Breast epithelium (tissue), 3 donors: ENCODE measurements at regions not wholly inside any gene's neighbourhood (a gene's known extent, or its start where the extent isn't known, plus 50 kb on each side); places are given as distances from the start of the nearest gene placed in this dataset.
"Not testable (repeated sequence)": the region's sequence is repeated elsewhere in the genome, so short reads cannot be mapped to it uniquely, and the experiment has no call there.

Source experiments
- POLR2AphosphoS5 ChIP-seq, 3 donors: sonication (generic); formaldehyde crosslinking; IDR thresholded peaks; one replicate each; pipeline ENCODE4 v1.6.1; 2017; ENCODE audit warnings: antibody characterized with exemption in 3 of 3
- TF ChIP-seq, protein P1 (sequence below), 3 donors: fragments of 450-650 bp; IDR thresholded peaks; one replicate each; pipeline ENCODE4 v1.5.1; 2016 to 2017; ENCODE audit warnings: antibody characterized with exemption in 3 of 3, mild to moderate bottlenecking in 3 of 3, moderate library complexity in 3 of 3

- TF ChIP-seq, protein P1, sequence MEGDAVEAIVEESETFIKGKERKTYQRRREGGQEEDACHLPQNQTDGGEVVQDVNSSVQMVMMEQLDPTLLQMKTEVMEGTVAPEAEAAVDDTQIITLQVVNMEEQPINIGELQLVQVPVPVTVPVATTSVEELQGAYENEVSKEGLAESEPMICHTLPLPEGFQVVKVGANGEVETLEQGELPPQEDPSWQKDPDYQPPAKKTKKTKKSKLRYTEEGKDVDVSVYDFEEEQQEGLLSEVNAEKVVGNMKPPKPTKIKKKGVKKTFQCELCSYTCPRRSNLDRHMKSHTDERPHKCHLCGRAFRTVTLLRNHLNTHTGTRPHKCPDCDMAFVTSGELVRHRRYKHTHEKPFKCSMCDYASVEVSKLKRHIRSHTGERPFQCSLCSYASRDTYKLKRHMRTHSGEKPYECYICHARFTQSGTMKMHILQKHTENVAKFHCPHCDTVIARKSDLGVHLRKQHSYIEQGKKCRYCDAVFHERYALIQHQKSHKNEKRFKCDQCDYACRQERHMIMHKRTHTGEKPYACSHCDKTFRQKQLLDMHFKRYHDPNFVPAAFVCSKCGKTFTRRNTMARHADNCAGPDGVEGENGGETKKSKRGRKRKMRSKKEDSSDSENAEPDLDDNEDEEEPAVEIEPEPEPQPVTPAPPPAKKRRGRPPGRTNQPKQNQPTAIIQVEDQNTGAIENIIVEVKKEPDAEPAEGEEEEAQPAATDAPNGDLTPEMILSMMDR (IDR thresholded peaks at IDR 0.05): not testable (repeated sequence)
- TF ChIP-seq POLR2AphosphoS5 (IDR thresholded peaks at IDR 0.05): not testable (repeated sequence)
These were observed 569.9 kb upstream of the MBL2 start for GRCh38 chr10:53342531-53342930.
